HG02943 (cell line): ENCODE measurements at regions not wholly inside any gene's neighbourhood (a gene's known extent, or its start where the extent isn't known, plus 50 kb on each side); places are given as distances from the start of the nearest gene placed in this dataset.
"Not testable (repeated sequence)": the region's sequence is repeated elsewhere in the genome, so short reads cannot be mapped to it uniquely, and the experiment has no call there.

Source experiments
- ATAC-seq: cut with Tn5 transposase; IDR thresholded peaks from one replicate; pipeline ENCODE4 v1.9.1; 2021; ENCODE audit warnings: mild to moderate bottlenecking, low read depth, moderate library complexity; ENCODE audit not compliant: unreplicated experiment

- not testable (repeated sequence) for ATAC-seq
Observed at GRCh38 chr16:77056597-77056996, 134.4 kb upstream of the MON1B start.

DNA sequence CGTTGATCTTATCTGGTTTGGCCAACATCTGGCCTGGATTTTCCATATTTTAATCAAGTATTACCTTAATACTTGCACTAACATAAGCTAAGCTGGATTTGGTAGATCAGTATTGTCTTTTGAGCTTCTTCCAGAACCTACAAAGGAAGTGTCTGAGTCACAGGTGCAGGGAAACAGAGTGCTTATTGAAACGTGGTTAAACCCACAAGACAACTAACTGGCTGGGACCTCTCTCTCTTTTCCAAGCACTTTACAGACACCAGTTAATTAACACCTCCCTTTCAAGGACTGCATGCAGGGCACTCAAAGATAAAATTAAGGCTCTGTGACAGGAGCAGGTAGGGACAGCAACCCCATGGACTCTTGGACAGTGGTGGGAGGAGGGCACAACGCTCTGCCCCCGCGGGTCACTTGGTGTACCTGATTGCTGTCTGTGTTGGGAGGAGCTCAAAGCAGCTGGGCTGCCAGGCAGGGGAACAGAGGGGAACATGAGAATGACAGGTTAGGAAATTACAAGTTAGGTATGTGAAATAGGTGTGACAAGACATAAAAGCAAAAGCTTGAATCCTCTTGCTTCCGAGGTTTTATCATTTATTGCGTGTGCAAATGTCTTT lies 133.7 kb upstream of the MON1B start:
- ATAC-seq = no peak

DNA sequence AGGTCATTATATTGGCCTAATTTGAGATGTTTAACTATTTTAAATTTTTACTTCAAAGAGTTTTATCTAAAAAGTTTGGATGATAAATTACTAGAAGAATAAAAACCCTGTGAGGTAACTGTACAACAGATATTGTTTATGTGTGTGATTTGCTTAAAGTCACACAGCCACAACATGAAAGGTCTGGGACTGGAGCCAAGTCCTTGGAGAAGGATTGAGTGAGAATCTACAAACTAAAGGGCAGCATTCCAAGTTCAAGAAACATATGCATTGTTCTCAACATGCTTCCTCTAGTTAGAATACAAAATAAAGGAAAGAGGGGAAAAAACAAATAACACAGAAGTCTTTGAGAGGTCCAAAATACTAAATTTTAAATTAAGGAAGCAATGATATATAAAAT lies 131.5 kb upstream of the MON1B start:
- no peak for ATAC-seq

GRCh38 chr16:77060614-77061013 lies 130.4 kb upstream of the MON1B start:
- no peak for ATAC-seq

DNA sequence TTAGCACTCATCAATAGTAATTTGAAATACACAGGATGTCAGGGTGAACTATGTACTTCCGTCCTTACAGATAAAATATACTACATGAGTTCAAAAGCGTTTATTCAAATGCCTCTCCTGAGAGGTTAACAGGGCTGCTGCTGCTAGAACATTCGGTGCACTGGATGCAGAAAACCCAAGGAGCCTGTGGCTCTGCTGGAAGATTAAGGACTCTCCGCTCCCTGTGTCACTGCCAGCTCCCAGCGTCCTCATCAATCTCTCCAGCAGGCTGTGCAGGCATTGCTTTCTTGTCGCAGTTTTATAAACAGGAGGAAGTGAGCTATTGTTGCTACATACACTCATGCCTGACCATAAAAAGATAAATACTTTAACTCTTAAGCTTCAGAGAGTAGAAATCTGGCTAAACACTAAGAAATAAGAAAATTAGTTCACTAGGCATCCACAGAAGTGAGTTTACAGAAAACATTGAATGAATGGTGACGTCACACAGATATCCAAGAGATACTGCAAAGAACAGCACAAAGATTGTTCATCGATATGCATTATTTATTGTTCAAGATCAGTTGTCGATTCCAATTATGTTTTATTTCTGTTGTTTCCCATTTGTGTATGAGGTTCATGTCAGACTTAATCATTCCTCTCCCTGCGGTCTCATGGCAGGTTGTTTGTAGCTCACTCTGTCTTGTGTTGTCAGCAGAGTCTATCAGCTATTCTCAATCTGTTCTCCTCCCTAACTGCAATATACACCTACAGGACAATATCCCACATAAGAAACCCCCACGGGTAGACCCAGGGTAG lies 127.9 kb upstream of the MON1B start:
- no peak for ATAC-seq

GRCh38 chr16:77063676-77064016 lies 127.3 kb upstream of the MON1B start:
- no peak for ATAC-seq

GRCh38 chr16:77064037-77064436 lies 127.0 kb upstream of the MON1B start:
- no peak for ATAC-seq

DNA sequence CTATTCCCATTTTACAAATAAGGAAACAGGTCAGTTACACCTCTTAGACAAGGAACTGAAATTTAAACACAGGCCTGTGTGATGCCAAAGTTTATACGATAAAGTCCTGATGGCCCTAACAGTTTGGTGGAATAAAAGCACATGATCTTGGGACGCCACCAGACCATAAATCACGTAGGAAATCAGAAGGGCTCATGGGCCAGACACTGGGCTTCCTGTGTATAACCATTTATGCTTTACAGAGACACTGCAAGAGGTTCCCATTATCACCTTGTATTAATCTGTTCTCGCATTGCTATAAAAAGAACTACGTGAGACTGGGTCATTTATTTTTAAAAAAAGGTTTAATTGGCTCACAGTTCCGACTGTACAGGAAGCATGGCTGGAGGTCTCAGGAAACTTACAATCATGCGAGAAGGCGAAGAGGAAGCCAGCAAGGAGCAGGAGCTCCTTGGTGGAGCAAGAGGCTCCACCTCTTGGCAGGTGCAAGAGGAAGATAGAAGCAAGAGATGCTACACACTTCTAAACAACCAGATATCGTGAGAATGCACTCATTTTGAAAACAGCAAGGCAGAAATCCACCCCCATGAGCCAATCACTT lies 124.0 kb upstream of the MON1B start:
- no peak for ATAC-seq

DNA sequence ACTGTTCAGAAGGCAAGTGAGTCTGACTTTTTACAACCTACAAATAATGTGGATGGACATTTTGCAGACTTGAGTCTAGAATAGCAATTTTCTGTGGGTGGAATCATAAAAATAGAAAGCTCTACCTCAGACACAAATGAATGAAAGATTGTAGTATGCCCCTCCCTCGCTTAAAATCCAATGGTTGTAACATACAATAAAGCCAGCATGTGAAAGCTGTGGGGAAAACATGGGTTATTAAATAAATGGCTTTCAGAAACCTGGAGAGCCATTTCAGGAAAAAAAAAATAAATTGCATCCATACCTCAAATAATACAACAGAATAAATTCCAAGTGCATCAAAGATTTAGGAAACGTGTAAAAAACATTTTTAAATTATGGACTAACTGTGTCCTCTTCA lies 123.1 kb upstream of the MON1B start:
- no peak for ATAC-seq

GRCh38 chr16:77068402-77068801 lies 122.6 kb upstream of the MON1B start:
- no peak for ATAC-seq

- ATAC-seq = no peak
Observed at GRCh38 chr16:77069929-77070328, 121.1 kb upstream of the MON1B start.

GRCh38 chr16:77070683-77071082 lies 120.3 kb upstream of the MON1B start:
- ATAC-seq = no peak

DNA sequence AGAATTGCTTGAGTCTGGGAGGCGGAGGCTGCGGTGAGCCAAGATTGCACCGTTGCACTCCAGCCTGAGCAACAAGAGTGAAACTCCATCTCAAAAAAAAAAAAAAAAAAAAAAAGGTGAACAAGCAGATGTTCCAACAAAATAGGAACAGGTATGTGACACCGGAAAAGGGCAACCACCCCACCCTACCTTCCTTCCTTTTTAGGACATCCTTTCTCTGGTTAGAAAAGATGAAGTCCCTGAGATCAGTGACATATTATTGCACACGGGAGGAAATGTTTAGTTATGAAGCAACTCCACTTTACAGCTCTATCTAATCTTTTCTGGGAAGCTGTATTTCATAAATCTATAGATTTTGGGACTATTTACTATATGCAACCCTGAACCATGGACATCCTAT lies 114.2 kb upstream of the MON1B start:
- no peak for ATAC-seq

DNA sequence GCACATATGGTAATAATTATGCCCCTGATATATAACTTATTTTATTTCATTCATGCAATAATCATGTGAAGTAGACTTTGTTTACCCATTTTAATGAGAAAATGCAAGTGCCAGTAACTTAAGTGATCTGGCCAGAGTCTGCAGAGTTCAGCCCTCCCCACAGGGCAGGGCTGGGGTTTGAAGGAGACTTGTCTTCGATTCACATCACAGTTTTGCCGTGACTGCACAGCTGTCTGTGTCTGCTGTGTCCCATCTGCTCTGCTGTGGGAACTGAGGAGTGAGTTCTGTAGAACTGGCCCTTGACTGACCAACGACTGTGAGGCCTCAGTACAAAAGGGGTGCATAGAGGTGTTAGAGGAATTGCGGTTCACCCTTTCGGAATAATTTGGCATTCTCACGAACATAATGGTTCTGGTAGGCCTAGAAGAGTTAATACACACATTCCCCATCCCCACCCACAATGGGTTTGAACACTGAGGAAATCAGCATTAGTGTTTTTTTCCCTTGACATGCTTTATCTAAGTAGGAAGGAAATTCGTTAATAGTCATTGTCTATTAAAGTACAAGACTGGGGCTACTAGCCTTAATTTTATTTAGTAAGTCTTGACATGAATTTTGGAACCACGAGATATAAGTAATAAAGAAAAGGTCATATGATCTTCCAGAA lies 113.6 kb upstream of the MON1B start:
- ATAC-seq = no peak

DNA sequence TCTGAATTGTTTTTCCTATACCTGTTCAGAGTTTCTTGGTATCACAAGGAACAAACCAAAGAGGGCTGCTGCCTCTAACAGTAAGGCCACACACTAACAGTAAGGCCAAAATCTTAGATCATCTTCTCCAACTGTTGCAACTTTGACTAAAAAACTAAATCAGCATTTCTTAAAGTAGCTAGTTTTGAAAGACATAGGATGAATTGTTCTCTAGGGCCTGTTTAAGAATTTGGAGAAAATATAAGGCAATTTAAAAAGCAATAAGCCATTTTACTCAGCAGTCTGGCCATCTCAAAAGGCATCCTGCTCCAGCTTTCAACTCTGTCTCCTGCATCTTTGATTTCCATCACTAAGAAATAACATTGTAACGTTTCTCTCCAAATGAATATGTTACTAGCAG lies 105.0 kb upstream of the MON1B start:
- ATAC-seq = no peak

DNA sequence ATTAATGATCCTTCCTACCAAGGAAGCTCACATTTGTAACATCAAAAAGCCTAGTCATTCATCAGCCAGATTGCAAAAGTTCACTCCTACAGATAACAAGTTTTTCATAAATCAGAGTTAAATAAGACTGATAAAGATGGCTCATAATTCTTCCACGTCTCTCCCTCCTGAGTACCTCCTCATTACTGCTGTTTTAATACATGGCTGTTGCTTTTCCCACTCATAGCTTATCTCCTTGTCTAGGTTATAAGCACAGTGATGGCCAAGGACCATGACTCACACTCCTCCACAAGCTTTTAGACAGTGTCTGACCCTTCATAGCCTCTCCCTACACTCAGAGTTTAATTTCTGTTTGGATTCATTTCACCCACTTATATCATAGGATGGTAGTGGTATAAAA lies 100.9 kb upstream of the MON1B start:
- ATAC-seq = no peak

GRCh38 chr16:77093309-77093708 lies 97.7 kb upstream of the MON1B start:
- no peak for ATAC-seq

DNA sequence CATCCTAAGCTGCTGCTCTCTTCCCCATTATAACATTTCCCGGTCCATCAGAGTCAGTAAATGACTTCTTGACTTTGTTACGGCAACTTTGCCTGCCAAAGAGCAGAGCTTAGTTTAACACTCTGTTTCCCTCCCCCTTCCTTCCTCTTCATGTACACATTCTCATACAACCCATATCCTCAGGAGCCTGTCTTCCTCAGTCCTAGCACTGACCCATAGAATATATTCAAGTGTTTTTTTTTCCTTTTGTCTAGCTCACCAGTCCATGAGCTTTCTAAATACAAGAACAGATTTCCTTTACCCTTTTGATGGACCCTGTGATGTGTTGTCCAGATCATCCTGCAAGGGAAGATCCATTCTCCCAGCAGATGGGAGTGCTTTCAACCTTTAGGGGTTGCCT lies 97.0 kb upstream of the MON1B start:
- ATAC-seq = no peak

DNA sequence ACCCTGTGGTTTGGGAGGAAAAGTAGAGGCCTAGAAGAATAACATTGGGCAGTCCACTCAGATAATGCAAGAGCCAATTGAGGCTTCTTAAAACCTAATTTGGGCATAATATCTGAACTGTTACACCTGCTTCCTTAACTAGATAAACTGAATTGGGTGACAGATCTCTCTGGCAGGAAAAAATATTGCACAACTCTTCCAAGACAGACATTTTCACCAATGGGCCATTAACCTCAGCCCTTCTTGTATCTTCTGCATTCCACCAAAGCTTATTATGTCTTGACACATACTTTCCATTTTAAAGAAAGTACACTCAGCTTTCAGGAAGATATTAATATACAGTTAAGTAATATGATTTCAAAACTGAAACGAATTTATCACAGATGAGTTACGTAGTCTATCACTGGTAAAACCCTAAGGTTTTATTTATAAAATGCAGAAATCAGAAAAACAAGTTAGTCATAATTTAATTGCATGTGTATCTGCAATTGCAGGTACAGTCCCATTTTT lies 79.9 kb upstream of the MON1B start:
- ATAC-seq = no peak

DNA sequence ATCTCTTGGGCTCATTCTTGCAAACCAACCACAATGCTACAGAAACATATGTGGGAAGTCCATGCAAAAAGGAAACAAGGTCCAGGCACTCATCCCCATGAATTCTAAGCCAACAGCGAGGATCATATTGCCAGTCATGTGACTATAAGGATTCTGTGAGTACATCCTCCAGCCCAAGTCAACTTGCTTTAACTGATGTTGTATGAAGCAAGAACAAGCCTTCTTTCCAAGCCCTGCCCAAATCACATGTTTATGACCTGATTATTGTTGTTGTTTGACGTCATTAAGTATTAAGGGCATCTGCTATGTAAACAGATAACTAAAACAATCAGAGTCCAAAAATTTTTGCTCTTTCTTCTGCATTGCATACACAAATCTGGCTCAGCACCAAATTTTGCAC lies 78.2 kb upstream of the MON1B start:
- ATAC-seq = no peak

DNA sequence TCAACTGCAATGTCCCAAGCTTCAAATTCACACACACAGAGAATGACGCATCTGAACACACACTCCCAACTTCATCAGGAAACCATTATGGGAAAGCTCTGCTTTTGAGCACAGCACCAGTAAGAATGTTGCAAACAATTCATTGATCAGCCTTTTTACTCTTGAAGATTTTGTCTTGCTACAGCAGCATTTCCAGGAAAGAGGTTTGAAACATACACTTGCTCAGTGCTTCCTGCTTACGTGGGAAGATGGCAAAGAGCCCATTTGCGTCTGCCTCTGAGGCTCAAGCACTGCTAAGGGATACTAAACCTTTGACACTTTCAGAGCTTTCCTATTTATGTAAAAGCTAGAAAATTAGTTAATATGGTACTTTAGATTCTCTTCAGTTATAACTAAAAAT lies 77.2 kb upstream of the MON1B start:
- ATAC-seq = no peak
